T47D (cell line): ENCODE measurements at regions not wholly inside any gene's neighbourhood (a gene's known extent, or its start where the extent isn't known, plus 50 kb on each side); places are given as distances from the start of the nearest gene placed in this dataset.

Source experiments
- DNase-seq, 2 experiments: peaks; one replicate each; pipeline versions ENCODE4 v3.0.0 to v3.0.0-alpha.2; 2011 to 2012; ENCODE audit warnings: low read depth in 1 of 2, low spot score in 1 of 2
- JUND ChIP-seq: IDR thresholded peaks from 2 replicates; pipeline ENCODE4 v1.6.1; 2012; ENCODE audit warnings: low read depth
- in situ Hi-C: cut with HindIII; loops from 2 replicates; pipeline ENCODE4 v1.10.0; 2016; ENCODE audit warnings: low sequenced_read_pairs, low pct_unique_long_range_greater_than_20kb

DNA sequence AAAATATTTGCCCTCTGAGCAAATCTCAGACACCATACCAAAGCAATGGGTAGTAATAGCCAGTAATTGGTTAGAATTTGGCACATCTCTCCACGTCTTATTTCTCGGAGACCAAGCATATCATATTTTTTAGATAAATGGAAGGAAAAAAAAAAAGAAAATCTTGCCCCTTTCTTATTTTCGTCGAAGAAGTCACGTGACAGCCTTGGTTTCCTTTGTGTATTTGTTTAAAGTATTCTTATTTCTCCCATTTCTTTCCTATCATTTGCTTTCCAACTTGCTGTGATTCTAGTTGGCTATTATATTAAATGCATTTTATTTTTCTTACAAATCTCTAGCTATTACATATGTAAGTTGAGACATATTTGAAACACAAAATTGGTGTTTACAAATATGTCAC, 2155.9 kb downstream of the PCDH9 start:
- no peak for DNase-seq
- TF ChIP-seq JUND: no peak
- in situ Hi-C loops: no loop called here

- peak in 1 of 2 experiments; percentile 11 for DNase-seq
- in situ Hi-C loops: no loop called here
- no peak for TF ChIP-seq JUND
Observed at GRCh38 chr13:65064967-65065366, 2165.2 kb downstream of the PCDH9 start.

- no peak for TF ChIP-seq JUND
- in situ Hi-C loops: no loop called here
- no peak for DNase-seq
Observed at GRCh38 chr13:65063753-65064152, 2166.4 kb downstream of the PCDH9 start.

- DNase-seq: no peak
Observed at GRCh38 chr13:65057986-65058385, 2172.2 kb downstream of the PCDH9 start.

GRCh38 chr13:65054277-65054676, 2175.9 kb downstream of the PCDH9 start:
- TF ChIP-seq JUND: no peak
- no peak for DNase-seq
- in situ Hi-C loops: no loop called here

More at GRCh38 chr13:65057986-65058385, 2172.2 kb downstream of the PCDH9 start:
- TF ChIP-seq JUND: no peak
- in situ Hi-C loops: no loop called here

- DNase-seq: no peak
- no peak for TF ChIP-seq JUND
- in situ Hi-C loops: no loop called here
Observed at GRCh38 chr13:65036999-65037398, 2193.1 kb downstream of the PCDH9 start.

- no peak for TF ChIP-seq JUND
- no peak for DNase-seq
- in situ Hi-C loops: no loop called here
Observed at GRCh38 chr13:65035302-65035701, 2194.8 kb downstream of the PCDH9 start.

DNA sequence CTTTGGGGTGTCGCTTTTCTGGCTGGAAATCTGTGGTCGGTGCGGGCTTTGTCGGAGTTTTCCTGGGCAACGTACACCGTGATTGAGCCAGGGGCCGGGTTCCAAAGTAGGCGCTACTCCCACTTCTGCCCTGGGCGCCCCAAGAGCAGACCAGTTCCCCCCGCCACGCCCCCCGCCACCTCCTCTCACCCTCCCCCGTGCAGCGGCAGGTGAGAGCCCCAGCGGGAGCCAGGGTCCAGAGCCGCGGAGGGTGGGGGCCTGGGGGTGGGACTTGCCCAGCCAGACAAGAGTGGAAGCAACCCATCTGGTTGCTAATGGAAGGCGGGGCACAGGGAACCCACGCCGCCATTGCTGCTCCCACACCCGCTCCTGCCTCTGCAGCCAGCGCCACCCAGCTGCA, 2195.9 kb downstream of the PCDH9 start:
- in situ Hi-C loops: no loop called here
- no peak for TF ChIP-seq JUND

GRCh38 chr13:65032825-65033224, 2197.3 kb downstream of the PCDH9 start:
- DNase-seq: no peak
- in situ Hi-C loops: no loop called here
- TF ChIP-seq JUND: no peak

More for the DNA sequence above, 2195.9 kb downstream of the PCDH9 start:
- DNase-seq: no peak

- no peak for TF ChIP-seq JUND
- in situ Hi-C loops: no loop called here
- DNase-seq: no peak
Observed at GRCh38 chr13:65028101-65028500, 2202.0 kb downstream of the PCDH9 start.

GRCh38 chr13:65026505-65026904, 2203.6 kb downstream of the PCDH9 start:
- DNase-seq: no peak
- in situ Hi-C loops: no loop called here
- no peak for TF ChIP-seq JUND

GRCh38 chr13:65011378-65011777, 2218.8 kb downstream of the PCDH9 start:
- in situ Hi-C loops: no loop called here
- TF ChIP-seq JUND: no peak
- no peak for DNase-seq

- in situ Hi-C loops: no loop called here
Observed at GRCh38 chr13:64997438-64997837, 2232.7 kb downstream of the PCDH9 start.

DNA sequence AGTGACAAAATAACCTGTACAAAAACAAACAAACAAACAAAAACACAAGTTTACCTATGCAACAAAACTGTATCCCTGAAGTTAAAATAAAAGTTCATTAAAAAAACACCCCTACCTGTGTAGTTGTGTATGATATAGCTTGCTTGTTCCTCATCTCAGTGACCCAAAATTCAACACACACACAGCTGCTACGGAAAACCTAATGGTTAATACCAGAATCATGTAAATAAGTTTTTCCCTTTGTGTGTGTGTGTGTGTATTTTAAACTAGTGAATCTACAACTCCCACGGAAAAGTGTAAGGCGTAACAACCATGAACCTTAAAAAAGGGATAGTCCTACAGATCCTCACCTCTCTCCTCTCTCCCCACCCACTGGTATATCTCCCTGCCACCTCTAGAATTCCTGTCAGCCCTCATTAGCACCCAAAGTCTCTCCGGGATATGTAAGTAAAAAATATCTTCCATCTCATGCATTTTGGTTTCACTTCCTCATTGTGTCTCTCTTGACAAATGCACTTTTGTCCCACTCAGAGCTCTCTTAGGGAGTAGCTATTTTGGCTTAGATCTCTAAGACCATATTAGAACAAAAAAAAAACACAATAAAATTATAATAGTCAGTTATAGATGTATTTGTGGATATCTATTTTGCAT, 2236.5 kb downstream of the PCDH9 start:
- DNase-seq: peak in 1 of 2 experiments; percentile 1
- no peak for TF ChIP-seq JUND

More at GRCh38 chr13:64997438-64997837, 2232.7 kb downstream of the PCDH9 start:
- no peak for TF ChIP-seq JUND
- no peak for DNase-seq

More for the DNA sequence above, 2236.5 kb downstream of the PCDH9 start:
- in situ Hi-C loops: no loop called here
